ENCODE measurements at regions not wholly inside any gene's neighbourhood (a gene's known extent, or its start where the extent isn't known, plus 50 kb on each side); places are given as distances from the start of the nearest gene placed in this dataset.

- WGBS: 97% methylated on average over 11 of the region's 11 CpGs
- Histone ChIP-seq H3K36me3 (ENCODE audit: control insufficient read depth in 2 of 2, insufficient read depth in 2 of 2, low read length in 1 of 2) (no peaks in the 10 kb centered on the region), H3K4me1 (ENCODE audit: control insufficient read depth in 2 of 2, insufficient read depth in 2 of 2, low read length in 2 of 2) (no peaks in the 10 kb centered on the region), H3K27ac (ENCODE audit: low read depth in 1 of 2, low read length in 1 of 2) (no peak overlapping the region), H3K27me3 (ENCODE audit: control insufficient read depth in 2 of 2, insufficient read depth in 1 of 2, low read length in 1 of 2) (no peaks in the 10 kb centered on the region), H3K9me3 (ENCODE audit: control insufficient read depth in 2 of 2, insufficient read depth in 1 of 2, low read length in 1 of 2) (no peaks in the 10 kb centered on the region), H3K4me3 (ENCODE audit: low read length in 2 of 2) (no peak overlapping the region)
- no peak for DNase-seq (ENCODE audit: low read depth in 6 of 9, low spot score in 9 of 9)
Observed at GRCh38 chr1:164356511-164356910, 202.5 kb upstream of the PBX1 start.

DNA sequence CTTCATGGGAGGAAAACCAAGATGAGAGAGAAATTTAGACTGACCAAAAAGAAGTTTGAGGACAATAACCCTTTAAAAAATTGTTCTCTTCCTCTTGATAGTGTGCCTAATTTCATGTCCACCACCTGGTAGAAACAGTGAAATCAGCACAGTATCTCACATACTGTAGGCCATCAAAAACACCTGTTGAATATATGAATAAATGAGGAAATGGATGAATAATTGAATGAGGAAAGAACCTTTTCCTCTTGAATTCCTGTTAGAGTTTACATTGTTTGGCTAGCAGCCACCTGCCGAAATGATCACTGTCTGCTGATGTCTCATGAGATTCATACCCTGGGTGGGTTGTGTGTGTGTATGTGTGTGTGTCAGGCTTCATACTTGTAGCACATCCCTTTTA, 198.7 kb upstream of the PBX1 start:
- H3K4me3 ChIP-seq (ENCODE audit: low read length in 2 of 2): no peak overlapping the region
- no peak overlapping the region for H3K27ac ChIP-seq (ENCODE audit: low read depth in 1 of 2, low read length in 1 of 2)
- 93% methylated on average over 1 of the region's 1 CpG for WGBS
- DNase-seq (ENCODE audit: low read depth in 6 of 9, low spot score in 9 of 9): no peak
- H3K36me3 ChIP-seq (ENCODE audit: control insufficient read depth in 2 of 2, insufficient read depth in 2 of 2, low read length in 1 of 2): no peaks in the 10 kb centered on the region
- no peaks in the 10 kb centered on the region for H3K27me3 ChIP-seq (ENCODE audit: control insufficient read depth in 2 of 2, insufficient read depth in 1 of 2, low read length in 1 of 2)
- no peaks in the 10 kb centered on the region for H3K9me3 ChIP-seq (ENCODE audit: control insufficient read depth in 2 of 2, insufficient read depth in 1 of 2, low read length in 1 of 2)
- no peaks in the 10 kb centered on the region for H3K4me1 ChIP-seq (ENCODE audit: control insufficient read depth in 2 of 2, insufficient read depth in 2 of 2, low read length in 2 of 2)

DNA sequence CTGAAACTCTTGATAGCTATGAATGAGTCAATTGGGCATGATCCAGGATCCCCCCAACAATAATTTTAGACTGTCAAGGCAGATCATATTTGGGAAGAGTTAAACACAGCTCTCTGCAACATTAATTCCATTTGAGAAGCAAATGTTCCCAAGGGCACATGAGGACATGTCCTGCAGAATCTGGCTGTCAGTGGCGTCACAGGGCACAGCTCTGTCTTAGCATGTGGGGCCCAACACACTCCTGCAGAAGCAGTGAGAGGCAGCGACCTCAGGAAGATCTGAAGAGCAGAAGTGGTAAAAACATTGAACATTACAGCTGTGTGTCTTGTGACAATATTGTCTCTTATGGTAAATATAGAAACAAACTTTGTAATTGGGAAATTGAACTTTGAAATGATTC, 197.1 kb upstream of the PBX1 start:
- H3K4me1 ChIP-seq (ENCODE audit: control insufficient read depth in 2 of 2, insufficient read depth in 2 of 2, low read length in 2 of 2): no peaks in the 10 kb centered on the region
- H3K4me3 ChIP-seq (ENCODE audit: low read length in 2 of 2): no peak overlapping the region
- no peaks in the 10 kb centered on the region for H3K9me3 ChIP-seq (ENCODE audit: control insufficient read depth in 2 of 2, insufficient read depth in 1 of 2, low read length in 1 of 2)
- no peak for DNase-seq (ENCODE audit: low read depth in 6 of 9, low spot score in 9 of 9)
- H3K36me3 ChIP-seq (ENCODE audit: control insufficient read depth in 2 of 2, insufficient read depth in 2 of 2, low read length in 1 of 2): no peaks in the 10 kb centered on the region
- H3K27ac ChIP-seq (ENCODE audit: low read depth in 1 of 2, low read length in 1 of 2): no peak overlapping the region
- no peaks in the 10 kb centered on the region for H3K27me3 ChIP-seq (ENCODE audit: control insufficient read depth in 2 of 2, insufficient read depth in 1 of 2, low read length in 1 of 2)
- 69% methylated on average over 2 of the region's 2 CpGs for whole genome bisulfite sequencing

DNA sequence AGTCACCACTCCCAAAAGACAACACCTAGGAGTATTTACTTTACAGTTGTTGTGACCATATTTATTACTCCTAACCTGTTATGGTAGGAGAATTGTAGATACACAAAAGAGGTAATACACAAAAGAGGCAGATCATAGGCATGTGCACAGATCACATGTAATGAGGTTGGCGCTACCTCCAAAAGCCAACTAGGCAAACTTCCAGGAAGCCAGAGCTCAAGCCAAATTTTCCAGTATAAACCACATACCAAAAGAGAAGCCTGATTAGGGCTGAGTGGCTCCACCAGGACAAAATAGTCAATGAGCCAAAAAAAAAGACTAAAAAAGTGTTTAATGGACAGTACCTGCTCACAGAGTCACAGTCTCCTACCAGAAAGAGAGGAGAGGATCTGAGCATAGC, 195.0 kb upstream of the PBX1 start:
- Histone ChIP-seq H3K27ac (ENCODE audit: low read depth in 1 of 2, low read length in 1 of 2) (no peak overlapping the region), H3K4me3 (ENCODE audit: low read length in 2 of 2) (no peak overlapping the region), H3K36me3 (ENCODE audit: control insufficient read depth in 2 of 2, insufficient read depth in 2 of 2, low read length in 1 of 2) (no peaks in the 10 kb centered on the region), H3K27me3 (ENCODE audit: control insufficient read depth in 2 of 2, insufficient read depth in 1 of 2, low read length in 1 of 2) (no peaks in the 10 kb centered on the region), H3K4me1 (ENCODE audit: control insufficient read depth in 2 of 2, insufficient read depth in 2 of 2, low read length in 2 of 2) (no peaks in the 10 kb centered on the region), H3K9me3 (ENCODE audit: control insufficient read depth in 2 of 2, insufficient read depth in 1 of 2, low read length in 1 of 2) (no peaks in the 10 kb centered on the region)
- DNase-seq (ENCODE audit: low read depth in 6 of 9, low spot score in 9 of 9): no peak
- WGBS: 91% methylated on average over 1 of the region's 1 CpG

DNA sequence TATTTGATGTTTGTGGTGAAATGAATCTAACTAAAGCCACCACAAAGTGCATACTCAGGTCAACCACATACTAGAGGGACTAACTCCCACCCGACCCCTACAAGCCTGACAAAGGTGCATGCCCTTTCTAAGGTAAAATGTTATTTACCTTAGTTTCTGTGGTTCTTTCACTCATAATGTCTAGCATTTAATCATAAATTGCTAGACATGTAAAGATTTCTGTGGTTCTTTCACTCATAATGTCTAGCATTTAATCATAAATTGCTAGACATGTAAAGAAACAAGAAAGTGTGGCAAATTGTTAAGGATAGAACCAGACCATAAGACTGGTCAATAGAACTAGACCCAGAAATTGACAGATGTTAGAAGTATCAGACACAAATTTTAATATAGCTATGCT, 193.0 kb upstream of the PBX1 start:
- Histone ChIP-seq H3K4me1 (ENCODE audit: control insufficient read depth in 2 of 2, insufficient read depth in 2 of 2, low read length in 2 of 2) (no peaks in the 10 kb centered on the region), H3K36me3 (ENCODE audit: control insufficient read depth in 2 of 2, insufficient read depth in 2 of 2, low read length in 1 of 2) (no peaks in the 10 kb centered on the region), H3K27me3 (ENCODE audit: control insufficient read depth in 2 of 2, insufficient read depth in 1 of 2, low read length in 1 of 2) (no peaks in the 10 kb centered on the region), H3K9me3 (ENCODE audit: control insufficient read depth in 2 of 2, insufficient read depth in 1 of 2, low read length in 1 of 2) (no peaks in the 10 kb centered on the region), H3K4me3 (ENCODE audit: low read length in 2 of 2) (no peak overlapping the region), H3K27ac (ENCODE audit: low read depth in 1 of 2, low read length in 1 of 2) (no peak overlapping the region)
- 97% methylated on average over 1 of the region's 1 CpG for WGBS
- DNase-seq (ENCODE audit: low read depth in 6 of 9, low spot score in 9 of 9): no peak

GRCh38 chr1:164369698-164370365, 189.2 kb upstream of the PBX1 start:
- H3K27ac ChIP-seq (ENCODE audit: low read depth in 1 of 2, low read length in 1 of 2): no peak overlapping the region
- WGBS: 94% methylated on average over 4 of the region's 4 CpGs
- no peak for DNase-seq (ENCODE audit: low read depth in 6 of 9, low spot score in 9 of 9)
- H3K4me1 ChIP-seq (ENCODE audit: control insufficient read depth in 2 of 2, insufficient read depth in 2 of 2, low read length in 2 of 2): no peaks in the 10 kb centered on the region
- no peaks in the 10 kb centered on the region for H3K36me3 ChIP-seq (ENCODE audit: control insufficient read depth in 2 of 2, insufficient read depth in 2 of 2, low read length in 1 of 2)
- H3K9me3 ChIP-seq (ENCODE audit: control insufficient read depth in 2 of 2, insufficient read depth in 1 of 2, low read length in 1 of 2): no peaks in the 10 kb centered on the region
- no peak overlapping the region for H3K4me3 ChIP-seq (ENCODE audit: low read length in 2 of 2)
- H3K27me3 ChIP-seq (ENCODE audit: control insufficient read depth in 2 of 2, insufficient read depth in 1 of 2, low read length in 1 of 2): no peaks in the 10 kb centered on the region

DNA sequence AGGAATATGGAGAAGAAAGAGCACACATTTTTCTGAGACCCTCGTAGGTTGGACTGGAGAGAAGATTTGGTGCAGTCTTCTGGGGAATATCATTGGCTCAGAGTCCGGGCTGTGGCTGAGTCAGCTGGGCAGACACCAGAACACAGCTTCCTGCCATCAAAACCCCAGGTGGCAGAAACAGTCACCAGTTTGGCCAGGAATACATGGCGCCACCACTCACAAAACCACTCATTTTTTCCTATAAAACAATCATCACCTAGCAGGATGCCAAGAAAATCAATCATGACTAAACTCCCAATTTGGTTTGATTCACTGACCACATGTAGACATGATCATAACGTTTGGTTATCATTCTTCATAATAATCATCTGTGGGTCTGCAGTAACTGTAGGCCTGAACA, 178.1 kb upstream of the PBX1 start:
- H3K9me3 ChIP-seq (ENCODE audit: control insufficient read depth in 2 of 2, insufficient read depth in 1 of 2, low read length in 1 of 2): no peaks in the 10 kb centered on the region
- H3K4me1 ChIP-seq (ENCODE audit: control insufficient read depth in 2 of 2, insufficient read depth in 2 of 2, low read length in 2 of 2): no peaks in the 10 kb centered on the region
- no peak overlapping the region for H3K27ac ChIP-seq (ENCODE audit: low read depth in 1 of 2, low read length in 1 of 2)
- no peak for DNase-seq (ENCODE audit: low read depth in 6 of 9, low spot score in 9 of 9)
- no peak overlapping the region for H3K4me3 ChIP-seq (ENCODE audit: low read length in 2 of 2)
- no peaks in the 10 kb centered on the region for H3K36me3 ChIP-seq (ENCODE audit: control insufficient read depth in 2 of 2, insufficient read depth in 2 of 2, low read length in 1 of 2)
- 38% methylated on average over 4 of the region's 4 CpGs for WGBS
- H3K27me3 ChIP-seq (ENCODE audit: control insufficient read depth in 2 of 2, insufficient read depth in 1 of 2, low read length in 1 of 2): no peaks in the 10 kb centered on the region

DNA sequence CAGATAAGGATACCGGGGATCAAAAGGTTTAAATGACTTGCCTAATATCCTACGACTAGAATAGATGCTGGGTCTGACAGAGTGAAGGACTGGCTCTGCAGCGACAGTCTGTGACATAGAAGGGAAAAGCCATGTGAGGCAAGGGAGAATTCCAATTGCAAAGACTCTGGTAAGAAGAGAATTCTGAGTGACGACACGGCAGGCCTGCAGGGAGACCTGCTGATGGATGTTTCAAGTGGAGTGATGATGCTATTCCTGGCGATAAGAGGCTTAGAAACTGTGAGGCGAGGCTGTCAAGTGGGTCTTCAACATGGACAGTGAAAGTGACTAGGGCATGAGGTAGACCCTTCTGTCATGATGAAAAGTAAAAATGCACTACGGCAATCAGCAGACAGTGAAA, 176.6 kb upstream of the PBX1 start:
- H3K27ac ChIP-seq (ENCODE audit: low read depth in 1 of 2, low read length in 1 of 2): no peak overlapping the region
- no peaks in the 10 kb centered on the region for H3K36me3 ChIP-seq (ENCODE audit: control insufficient read depth in 2 of 2, insufficient read depth in 2 of 2, low read length in 1 of 2)
- no peaks in the 10 kb centered on the region for H3K4me1 ChIP-seq (ENCODE audit: control insufficient read depth in 2 of 2, insufficient read depth in 2 of 2, low read length in 2 of 2)
- DNase-seq (ENCODE audit: low read depth in 6 of 9, low spot score in 9 of 9): no peak
- WGBS: 82% methylated on average over 8 of the region's 8 CpGs
- H3K27me3 ChIP-seq (ENCODE audit: control insufficient read depth in 2 of 2, insufficient read depth in 1 of 2, low read length in 1 of 2): no peaks in the 10 kb centered on the region
- H3K4me3 ChIP-seq (ENCODE audit: low read length in 2 of 2): no peak overlapping the region
- H3K9me3 ChIP-seq (ENCODE audit: control insufficient read depth in 2 of 2, insufficient read depth in 1 of 2, low read length in 1 of 2): no peaks in the 10 kb centered on the region

- no peaks in the 10 kb centered on the region for H3K36me3 ChIP-seq (ENCODE audit: control insufficient read depth in 2 of 2, insufficient read depth in 2 of 2, low read length in 1 of 2)
- WGBS: 92% methylated on average over 3 of the region's 3 CpGs
Observed at GRCh38 chr1:164384262-164384661, 174.7 kb upstream of the PBX1 start.

More at GRCh38 chr1:164384262-164384661, 174.7 kb upstream of the PBX1 start:
- no peak for DNase-seq (ENCODE audit: low read depth in 6 of 9, low spot score in 9 of 9)
- no peak overlapping the region for H3K27ac ChIP-seq (ENCODE audit: low read depth in 1 of 2, low read length in 1 of 2)
- H3K9me3 ChIP-seq (ENCODE audit: control insufficient read depth in 2 of 2, insufficient read depth in 1 of 2, low read length in 1 of 2): no peaks in the 10 kb centered on the region
- no peaks in the 10 kb centered on the region for H3K4me1 ChIP-seq (ENCODE audit: control insufficient read depth in 2 of 2, insufficient read depth in 2 of 2, low read length in 2 of 2)
- H3K27me3 ChIP-seq (ENCODE audit: control insufficient read depth in 2 of 2, insufficient read depth in 1 of 2, low read length in 1 of 2): no peaks in the 10 kb centered on the region
- no peak overlapping the region for H3K4me3 ChIP-seq (ENCODE audit: low read length in 2 of 2)

Measured in thymus (tissue), 11 donors.